GM19467 (cell line): ENCODE measurements at regions not wholly inside any gene's neighbourhood (a gene's known extent, or its start where the extent isn't known, plus 50 kb on each side); places are given as distances from the start of the nearest gene placed in this dataset.
"Not testable (repeated sequence)": the region's sequence is repeated elsewhere in the genome, so short reads cannot be mapped to it uniquely, and the experiment has no call there.

Experiments
- ATAC-seq: cut with Tn5 transposase; IDR thresholded peaks from one replicate; pipeline ENCODE4 v1.9.1; 2021; ENCODE audit warnings: mild to moderate bottlenecking, moderate library complexity; ENCODE audit not compliant: unreplicated experiment

DNA sequence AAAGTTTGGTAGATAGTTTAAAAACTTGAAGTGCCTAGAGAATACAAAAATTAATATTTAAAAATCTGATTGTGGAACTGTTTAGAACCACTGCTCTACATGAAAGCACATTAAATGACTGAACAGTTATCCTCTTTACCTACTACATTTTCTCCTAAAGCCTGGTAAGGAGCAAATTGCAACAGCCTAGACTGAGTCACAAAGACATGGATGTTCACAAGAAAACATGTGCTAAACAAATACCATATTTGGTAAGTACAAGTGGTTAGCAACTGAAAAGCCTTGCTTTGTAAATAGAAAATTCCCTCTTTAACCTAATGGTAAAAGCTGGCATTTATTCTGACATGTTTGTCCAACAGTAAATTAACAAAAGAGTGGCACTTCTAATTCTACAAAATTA lies 203.1 kb downstream of the FBXO8 start:
- ATAC-seq = no peak

DNA sequence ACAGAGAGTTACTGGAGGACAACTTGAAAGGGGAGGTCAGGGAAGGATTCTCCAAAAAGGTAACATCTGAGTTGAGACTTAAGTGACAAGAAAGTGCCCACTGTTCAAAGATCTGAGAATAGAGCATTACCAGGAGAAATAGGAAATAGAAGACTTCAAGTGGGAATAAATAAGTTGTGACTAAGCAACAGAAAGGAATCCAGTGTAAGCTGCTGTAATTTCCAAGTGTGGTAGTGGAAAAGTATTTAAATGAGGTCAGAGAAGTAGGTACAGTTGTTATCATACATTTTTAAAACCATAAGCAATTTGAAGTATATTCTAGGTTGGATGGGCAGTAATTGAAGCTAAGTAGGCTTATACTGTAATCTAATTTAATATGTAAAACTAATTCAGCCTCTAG lies 211.9 kb downstream of the FBXO8 start:
- no peak for ATAC-seq

DNA sequence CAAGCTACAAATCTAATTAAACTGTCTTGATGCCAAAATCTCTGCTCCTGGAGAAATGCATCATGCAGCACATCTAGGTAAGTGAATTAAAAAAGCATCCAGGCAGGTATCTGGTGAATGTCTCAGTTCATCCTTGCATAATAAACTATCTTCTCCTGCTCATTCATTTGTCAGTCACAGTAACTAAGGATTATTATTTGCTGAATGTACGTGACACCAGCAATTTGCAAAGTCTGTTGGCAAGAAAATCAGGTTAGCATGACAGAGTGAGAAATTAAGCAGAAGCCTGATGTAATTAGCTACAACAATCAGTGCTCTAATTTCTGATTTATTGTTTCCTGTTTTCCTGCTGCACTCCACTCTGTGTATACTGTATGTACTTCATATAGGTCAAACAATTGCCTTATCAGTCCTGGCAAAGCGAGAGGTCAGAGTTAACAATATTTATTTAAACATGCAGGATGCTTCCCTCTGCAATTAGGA lies 213.6 kb downstream of the FBXO8 start:
- ATAC-seq = no peak

DNA sequence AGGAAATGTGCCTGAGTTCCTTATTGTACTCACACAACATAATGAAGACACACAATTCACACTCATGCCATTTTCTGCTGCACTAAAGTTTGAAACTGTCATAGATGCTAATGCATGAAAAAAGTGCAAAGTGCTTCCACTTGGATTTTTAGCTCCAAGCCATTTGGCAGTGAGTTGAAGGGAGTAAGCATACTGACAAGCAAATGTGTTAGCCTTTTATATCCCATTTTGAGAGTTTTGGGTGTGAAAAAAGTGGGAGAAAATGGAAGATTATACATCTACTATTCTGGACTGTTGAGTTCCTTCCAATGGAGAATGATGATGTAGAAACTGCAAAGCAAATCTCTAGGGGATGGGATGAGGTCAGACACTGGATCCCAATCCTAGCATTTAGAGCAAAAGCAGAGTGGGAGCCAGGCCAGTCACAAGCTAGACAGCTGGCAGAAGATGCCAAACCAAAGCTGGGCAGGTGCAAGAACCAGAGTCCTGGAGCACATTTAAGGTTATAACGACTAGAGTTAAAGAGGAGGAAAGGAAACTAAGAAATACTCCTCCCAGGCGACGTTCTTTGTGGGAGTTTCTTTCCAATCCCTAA lies 216.8 kb downstream of the FBXO8 start:
- ATAC-seq = no peak

DNA sequence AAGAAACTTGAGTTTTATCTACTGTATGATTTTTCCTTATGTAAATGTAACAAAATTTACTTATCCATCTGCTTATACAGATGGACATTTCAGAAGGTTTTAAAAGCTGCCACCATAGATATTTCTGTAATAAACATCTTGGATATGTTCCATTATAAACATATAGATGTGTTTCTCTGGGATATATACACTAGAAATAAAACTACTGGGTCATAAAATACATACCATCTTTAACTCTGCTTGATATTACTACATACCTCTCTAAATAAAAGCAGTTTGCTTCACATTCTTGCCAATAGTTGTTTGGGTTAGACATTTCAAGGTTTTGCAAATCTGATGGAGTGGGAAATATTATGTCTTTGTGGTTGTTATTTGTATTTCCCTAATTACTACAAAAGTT lies 220.6 kb downstream of the FBXO8 start:
- no peak for ATAC-seq

DNA sequence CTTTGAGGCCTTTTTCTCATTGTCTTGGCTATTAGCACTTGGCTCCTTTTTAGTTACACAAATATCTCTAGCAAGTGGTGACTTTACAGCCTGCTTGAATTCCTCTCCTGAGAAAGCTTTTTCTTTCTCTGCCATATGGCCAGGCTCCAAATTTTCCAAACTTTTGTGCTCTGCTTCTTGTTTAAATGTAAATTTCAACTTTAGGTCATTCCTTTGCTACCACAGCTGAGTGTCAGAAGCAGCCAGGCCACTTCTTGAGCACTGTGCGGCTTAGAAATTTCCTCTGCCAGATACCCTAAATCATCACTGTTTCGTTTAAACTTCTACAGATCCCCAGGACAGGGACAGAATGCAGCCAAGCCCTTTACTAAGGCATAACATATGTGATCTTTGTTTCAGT lies 222.4 kb downstream of the FBXO8 start:
- no peak for ATAC-seq

DNA sequence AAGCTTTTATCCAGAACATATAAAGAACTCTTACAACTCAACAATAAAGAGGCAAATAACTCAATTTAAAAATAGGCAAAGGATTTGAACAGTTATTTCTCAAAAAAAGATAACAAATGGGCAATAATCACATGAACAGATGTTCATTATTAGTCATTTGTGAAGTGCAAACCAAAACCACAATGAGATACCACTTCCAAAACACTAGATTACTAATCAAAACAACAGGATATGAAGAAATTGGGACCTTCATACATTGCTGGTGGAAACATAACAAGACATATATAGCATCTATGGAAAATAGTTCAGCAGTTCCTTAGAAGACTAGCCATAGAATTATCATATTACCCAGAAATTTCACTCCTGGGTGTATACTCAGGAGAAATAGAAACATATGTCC lies 224.6 kb downstream of the FBXO8 start:
- ATAC-seq = peak; percentile 50

DNA sequence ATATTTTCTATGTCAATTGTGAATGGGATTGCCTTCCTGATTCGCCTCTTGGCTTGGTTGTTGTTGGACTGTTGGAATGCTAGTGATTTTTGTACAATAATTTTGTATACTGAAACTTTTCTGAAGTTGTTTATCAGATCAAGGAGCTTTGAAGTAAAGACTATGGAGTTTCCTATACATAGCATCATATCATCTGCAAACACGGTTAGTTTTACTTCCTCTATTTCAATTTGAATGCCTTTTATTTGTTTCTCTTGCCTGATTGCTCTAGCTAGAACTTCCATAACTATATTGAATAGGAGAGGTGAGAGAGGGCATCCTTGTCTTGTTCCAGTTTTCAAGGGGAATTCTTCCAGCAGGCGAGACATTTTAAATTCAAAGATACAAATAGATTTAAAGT lies 226.5 kb downstream of the FBXO8 start:
- no peak for ATAC-seq

DNA sequence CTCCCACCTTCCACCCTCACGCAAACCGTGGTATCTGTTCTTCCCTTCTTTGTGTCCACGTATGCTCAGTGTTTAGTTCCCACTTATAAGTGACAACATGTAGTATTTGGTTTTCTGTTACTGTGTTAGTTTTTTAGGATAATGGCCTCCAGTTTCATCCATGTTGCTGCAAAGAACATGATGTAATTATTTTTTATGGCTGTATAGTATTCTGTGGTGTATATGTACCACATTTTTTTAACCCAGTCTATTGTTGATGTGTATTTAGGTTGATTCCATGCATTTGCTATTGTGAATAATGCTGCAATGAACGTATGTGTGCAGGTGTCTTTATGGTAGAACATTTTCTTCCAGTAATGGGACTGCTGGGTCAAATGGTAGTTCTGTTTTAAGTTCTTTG lies 228.1 kb downstream of the FBXO8 start:
- ATAC-seq = no peak

DNA sequence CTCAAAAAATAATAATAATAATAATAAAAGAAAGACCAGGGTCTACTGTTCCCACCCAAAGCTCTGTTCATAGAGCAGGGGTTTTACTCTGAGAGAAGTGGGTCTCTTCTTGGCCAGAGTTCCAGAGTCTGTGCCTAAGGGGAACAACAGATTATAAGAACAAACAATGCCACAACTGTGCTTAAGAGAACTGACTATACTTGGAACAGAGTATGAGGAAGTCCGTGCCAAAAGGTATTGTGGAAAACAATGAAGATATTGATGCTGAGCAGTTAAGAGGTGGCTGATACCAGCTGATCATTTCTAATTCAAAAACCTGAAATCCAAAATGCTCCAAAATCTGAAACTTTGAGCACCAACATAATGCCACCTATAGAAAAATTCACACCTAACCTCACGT lies 229.6 kb downstream of the FBXO8 start:
- no peak for ATAC-seq

DNA sequence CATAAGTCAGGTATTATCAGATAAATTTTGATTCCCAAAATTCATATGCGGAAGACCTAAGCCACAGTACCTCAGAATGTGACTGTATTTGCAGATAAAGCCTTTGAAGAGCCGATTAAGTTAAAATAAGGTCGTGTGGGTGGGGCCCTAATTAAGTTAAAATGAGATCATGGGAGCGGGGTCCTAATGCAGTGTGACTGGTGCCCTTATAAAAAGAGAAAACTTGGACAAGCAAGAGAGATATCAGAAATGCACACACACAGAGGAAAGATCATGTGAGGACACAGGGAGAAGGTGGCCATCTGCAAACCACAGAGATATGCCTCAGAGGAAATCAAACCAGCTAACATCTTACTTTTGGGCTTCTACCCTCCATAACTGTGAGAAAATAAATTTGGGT lies 236.1 kb downstream of the FBXO8 start:
- no peak for ATAC-seq

DNA sequence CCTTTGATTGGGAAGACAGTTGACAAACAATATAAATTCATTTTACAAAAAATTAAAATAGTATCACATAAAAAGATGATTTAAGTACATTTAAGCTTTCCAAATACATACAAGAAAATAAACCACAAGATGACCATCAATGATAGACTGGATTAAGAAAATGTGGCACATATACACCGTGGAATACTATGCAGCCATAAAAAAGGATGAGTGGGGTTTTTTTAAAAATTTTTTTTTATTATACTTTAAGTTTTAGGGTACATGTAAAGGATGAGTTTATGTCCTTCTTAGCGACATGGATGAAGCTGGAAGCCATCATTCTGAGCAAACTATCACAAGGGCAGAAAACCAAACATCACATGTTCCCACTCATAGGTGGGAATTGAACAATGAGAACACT lies 237.6 kb downstream of the FBXO8 start:
- ATAC-seq = not testable (repeated sequence)

DNA sequence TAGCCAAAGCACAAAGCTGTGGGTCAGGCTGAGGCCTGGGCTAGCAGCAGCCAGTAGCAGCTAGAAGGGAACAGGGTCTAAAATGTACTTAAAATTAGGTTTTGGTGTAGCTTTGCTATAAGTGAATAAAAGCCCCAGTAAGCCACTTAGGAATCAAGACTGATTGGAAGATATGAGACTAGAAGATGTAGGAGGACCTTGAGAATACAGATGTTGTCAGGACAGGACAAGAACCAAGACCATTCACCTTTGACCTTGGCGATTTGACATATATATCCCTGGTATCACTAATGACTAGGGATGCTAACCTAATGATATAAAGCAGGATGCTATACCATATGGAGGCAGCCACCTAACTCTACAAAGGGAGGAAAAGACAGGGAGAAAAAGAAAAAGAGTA lies 238.1 kb downstream of the FBXO8 start:
- no peak for ATAC-seq

DNA sequence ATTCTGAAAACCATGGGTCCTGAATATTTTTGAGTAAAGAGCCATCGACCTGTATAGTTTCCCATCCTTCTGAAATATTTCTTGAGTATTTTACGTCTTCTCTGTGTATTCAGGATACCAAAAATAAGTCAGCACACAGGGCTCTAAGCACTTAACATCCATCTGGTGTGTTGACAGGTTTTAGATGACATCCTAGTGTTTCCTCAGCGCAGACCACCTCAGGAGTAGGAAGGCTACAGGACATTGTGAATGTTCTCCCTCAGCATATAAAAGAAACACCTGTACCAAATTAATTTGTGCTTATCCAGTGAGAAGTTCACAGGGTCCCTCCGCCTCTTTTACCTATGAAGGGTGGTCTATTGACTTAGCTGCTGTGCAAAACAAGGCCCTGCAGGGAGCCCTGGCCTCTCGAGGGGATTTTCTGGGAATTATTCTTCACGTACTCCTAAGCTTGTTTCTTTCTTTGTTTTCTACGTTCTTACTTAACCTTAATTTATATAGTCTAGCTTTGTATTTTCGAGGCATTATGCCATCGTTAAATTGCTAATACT lies 241.8 kb downstream of the FBXO8 start:
- no peak for ATAC-seq

DNA sequence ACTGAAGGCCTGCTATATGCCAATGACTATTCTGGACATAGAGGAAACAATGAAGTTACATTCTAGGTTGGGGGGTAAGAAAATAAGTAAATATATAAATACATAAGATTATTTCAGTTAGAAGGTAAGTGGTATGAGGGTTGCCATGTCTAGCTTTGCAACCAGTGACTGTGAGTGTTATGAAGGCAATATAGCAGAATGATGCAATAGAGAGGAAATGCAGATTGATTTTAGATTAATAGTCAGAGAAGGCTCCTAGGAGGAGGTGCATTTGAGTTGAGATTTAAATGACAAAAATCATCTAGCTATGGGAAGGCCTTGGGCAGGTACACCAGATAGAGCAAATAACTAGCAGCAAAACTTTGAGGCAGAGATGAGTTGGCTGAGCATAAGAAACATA lies 243.2 kb downstream of the FBXO8 start:
- ATAC-seq = no peak

DNA sequence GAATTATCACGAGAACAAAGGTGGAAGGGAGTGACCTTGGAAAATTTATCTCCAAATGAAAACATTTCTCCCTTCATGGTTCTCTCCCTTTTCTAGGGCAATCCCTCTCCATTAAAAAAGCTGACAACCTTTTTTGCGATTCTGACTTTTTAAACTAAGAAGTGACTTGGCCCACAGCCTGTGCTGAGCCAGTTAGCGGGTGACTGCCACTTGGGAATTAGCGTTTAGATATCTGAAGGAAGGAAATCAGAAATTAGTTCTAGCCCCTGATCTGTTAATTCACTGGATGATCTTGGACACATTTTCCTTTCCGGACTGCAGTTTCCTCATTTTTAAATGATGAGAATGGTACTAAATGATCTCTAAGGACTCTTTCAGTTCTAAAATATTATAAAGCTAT lies 245.0 kb downstream of the FBXO8 start:
- ATAC-seq = no peak

DNA sequence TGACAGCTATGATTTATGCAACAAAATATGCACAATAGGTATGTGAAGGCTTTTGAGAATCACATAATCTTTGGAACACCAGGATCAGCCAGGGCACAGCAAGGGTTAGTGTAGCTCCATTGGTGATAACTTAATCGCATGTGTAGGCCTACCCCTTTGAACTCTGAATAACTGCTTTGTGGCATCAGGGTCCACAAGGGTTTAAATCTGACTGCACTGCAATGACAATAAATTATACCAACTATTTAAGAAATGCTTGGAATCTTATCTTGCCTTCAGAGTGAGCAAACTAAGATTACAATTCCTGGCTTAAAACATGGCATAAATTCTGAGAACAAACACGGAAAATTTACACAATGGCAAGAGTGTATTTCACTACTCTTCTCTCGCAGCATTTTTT lies 245.8 kb downstream of the FBXO8 start:
- ATAC-seq = no peak

DNA sequence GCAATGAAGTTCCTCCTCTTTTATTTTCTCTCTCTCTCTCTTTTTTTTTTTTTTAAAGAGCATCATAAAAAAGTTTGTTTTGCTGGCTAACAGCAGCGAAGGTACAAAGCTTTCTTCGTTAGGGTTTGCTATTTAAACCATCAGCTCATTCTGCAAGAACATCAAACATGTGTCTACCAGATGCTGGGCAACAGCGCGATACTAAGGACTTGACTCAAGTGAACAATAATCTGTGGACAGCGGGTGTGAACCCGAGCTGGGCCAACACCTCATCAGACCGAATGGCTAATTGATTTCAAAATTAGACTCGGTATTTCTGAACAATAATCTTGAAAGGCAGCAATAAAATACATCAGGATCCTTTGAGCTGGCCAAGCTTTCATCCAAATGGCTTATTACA lies 246.4 kb downstream of the FBXO8 start:
- no peak for ATAC-seq

DNA sequence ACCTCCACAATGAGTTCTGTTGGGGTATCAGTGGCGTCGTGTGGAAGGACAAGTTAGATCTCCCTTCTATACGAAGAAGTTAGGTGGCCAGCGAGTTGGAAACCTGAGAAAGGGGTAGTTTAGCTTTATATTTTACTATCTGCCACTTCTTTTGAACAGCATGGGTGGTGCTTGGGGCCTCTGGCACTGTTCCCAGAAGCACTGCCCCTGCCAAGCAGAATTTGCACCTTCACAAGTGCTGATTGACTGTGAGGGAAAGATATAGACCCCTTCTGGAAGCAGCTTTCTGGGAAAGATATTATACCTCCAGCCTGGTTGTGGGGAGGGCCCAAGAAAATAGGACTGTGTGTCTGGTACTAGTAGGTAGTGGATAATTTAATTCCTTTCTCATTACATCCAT lies 246.9 kb downstream of the FBXO8 start:
- ATAC-seq = no peak

DNA sequence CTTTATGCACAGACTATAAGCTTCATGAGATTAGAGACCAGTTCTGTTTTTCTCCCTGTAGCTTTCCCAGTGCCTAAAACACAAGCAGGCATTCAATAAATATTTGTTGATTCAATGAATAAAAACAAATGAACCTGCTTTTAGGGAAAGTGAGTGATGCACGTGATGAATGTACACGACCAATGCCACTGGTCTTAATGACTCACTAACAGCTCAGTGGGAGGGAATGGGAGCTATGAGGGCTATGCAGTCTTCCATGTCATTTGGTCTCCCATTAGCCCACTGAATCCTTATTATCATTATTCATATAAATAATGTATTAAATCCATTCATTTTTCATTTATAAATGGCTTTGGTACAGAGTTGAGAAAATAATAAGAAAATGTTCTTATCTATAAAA lies 247.4 kb downstream of the FBXO8 start:
- no peak for ATAC-seq

DNA sequence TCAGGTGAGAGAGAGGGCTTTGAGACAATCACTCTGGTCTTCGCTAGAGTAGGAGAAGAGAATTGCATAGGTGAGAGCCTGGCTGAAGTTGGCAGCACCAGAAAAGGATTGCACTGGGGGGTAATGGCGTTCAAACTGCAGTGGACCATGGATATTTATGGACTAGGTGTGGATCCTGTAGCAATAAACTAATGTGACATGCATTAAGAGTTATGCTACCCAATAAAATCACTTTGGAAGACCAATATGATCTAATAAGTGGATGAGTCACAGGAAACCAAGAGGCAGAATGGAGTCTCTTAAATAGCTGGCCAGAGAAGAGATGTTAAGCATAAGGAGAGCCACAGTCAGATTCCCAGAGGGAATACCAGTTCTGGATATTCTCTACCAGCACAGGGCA lies 259.8 kb downstream of the FBXO8 start:
- no peak for ATAC-seq

DNA sequence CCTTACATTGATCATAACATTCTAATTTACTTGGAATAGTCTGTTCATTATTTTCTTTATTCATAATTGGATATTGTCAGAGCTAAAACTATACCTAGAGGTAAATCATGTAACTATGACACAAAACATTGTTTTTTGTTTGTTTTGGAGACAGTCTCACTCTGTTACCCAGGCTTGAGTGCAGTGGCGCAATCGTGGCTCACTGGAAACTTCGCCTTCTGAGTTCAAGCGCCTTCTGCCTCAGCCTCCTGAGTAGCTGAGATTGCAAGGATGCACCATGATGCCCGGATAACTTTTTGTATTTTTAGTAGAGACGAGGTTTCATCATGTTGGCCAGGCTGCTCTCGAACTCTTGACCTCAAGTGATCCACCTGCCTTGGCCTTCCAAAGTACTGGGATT lies 265.2 kb downstream of the FBXO8 start:
- ATAC-seq = no peak

DNA sequence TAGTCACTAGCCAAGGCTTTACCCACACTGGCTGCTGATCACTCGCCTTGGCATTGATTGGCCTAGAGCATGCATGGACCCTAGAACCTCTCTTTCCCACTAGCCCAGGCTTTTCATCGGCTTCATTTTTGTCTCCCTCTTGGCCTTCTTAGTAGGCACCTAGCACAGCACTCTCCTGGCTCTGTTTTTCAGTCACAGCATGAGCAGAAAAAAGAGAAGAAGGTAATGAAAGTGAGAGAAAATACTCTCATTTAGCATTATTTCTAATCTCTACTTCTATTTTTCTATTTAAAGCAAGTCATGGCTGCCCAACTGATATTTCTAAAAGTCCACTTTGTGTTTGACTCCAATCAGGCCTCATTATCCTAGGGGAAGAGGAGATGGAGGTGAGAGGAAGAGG lies 267.2 kb downstream of the FBXO8 start:
- ATAC-seq = no peak
